Transverse colon (tissue), 4 donors: ENCODE measurements at regions not wholly inside any gene's neighbourhood (a gene's known extent, or its start where the extent isn't known, plus 50 kb on each side); places are given as distances from the start of the nearest gene placed in this dataset.

Experiments used
- DNase-seq: peaks from one replicate; pipeline ENCODE4 v3.0.0-alpha.2; 2019
- H3K27ac ChIP-seq, 4 donors: fragments of 200-600 bp; sonication (generic); 2 replicates each; pipeline ENCODE4 v1.5.1; 2016 to 2018; ENCODE audit warnings: inconsistent platforms in 4 of 4
- H3K27me3 ChIP-seq: fragments of 200-600 bp; sonication (generic); 2 replicates; pipeline ENCODE4 v1.5.1; 2017; ENCODE audit warnings: inconsistent platforms
- H3K36me3 ChIP-seq, 4 donors: fragments of 200-600 bp; sonication (generic); 2 replicates each; pipeline ENCODE4 v1.5.1; 2017 to 2019; ENCODE audit warnings: inconsistent platforms in 4 of 4
- H3K4me1 ChIP-seq, 4 donors: fragments of 200-600 bp; sonication (generic); 2 replicates each; pipeline ENCODE4 v1.5.1; 2017 to 2020; ENCODE audit warnings: inconsistent platforms in 4 of 4
- H3K4me3 ChIP-seq, 4 donors: fragments of 200-600 bp; sonication (generic); 1 replicate in 1 of 4; 2 replicates in 3 of 4; pipeline versions ENCODE4 v1.5.1 to v1.6.1; 2017 to 2019; ENCODE audit warnings: inconsistent platforms in 4 of 4
- H3K9me3 ChIP-seq, 2 donors: fragments of 200-600 bp; sonication (generic); 2 replicates each; pipeline ENCODE4 v1.5.1; 2017 to 2019; ENCODE audit warnings: inconsistent platforms in 2 of 2
- EP300 ChIP-seq: sonication (generic); formaldehyde crosslinking; IDR thresholded peaks from one replicate; pipeline ENCODE4 v1.6.1; 2017; ENCODE audit warnings: antibody characterized with exemption, low read depth
- POLR2A ChIP-seq: fragments of 450-650 bp; IDR thresholded peaks from one replicate; pipeline ENCODE4 v1.6.1; 2016; ENCODE audit warnings: antibody characterized with exemption, mild to moderate bottlenecking, moderate library complexity
- POLR2AphosphoS5 ChIP-seq, 3 donors: sonication (generic); formaldehyde crosslinking; IDR thresholded peaks; one replicate each; pipeline ENCODE4 v1.6.1; 2016; ENCODE audit warnings: antibody characterized with exemption in 3 of 3
- WGBS, 2 donors: methylation state at CpG; one replicate each; pipeline ENCODE4 v1.1.5; 2018; ENCODE audit warnings: low coverage in 1 of 2; 5-methylcytosine and 5-hydroxymethylcytosine counted together
- in situ Hi-C, 4 donors: fragments of 200-750 bp; cut with MboI; loops; one replicate each; pipeline versions ENCODE4 v1.15.0 to v1.15.1; 2017; ENCODE audit warnings: low sequenced_read_pairs in 3 of 4, low pct_ligation_motif_present in 1 of 4, low pct_unique_long_range_greater_than_20kb in 1 of 4
- intact Hi-C: fragments of 100-400 bp; cut with DNase I; formaldehyde crosslinking; loops from one replicate; pipeline ENCODE4 v1.15.1; 2023; ENCODE audit warnings: low total_unique reads
- TF ChIP-seq, protein P1 (sequence below), 5 experiments: fragments of 200-600 bp in 3 of 5; fragments of 450-650 bp in 2 of 5; sonication (generic) in 3 of 5; IDR thresholded peaks; 1 replicate in 2 of 5; 2 replicates in 3 of 5; pipeline ENCODE4 v1.5.1; 2016 to 2017; ENCODE audit warnings: antibody characterized with exemption in 5 of 5, inconsistent platforms in 3 of 5, mild to moderate bottlenecking in 2 of 5, moderate library complexity in 1 of 5

DNA sequence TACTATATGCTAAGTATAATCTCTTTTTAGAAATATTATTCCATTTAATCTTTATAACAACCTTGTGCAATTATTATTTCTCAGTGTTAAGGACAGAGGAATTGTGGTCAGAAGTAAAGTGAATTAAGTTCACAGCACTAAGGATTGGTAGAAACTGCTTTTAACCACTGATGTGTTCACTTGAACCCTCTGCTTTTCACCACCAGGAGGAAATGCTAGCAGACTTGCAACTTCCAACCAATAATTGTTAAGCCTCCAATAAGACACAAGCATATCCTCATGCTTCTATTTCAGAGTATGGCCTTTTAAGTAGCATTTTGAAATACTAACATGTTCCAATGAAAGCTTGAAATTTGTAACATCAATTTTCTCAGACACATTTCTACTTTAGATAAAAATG lies 527.4 kb downstream of the SI start:
- no peaks in the 10 kb centered on the region for H3K4me1 ChIP-seq
- DNase-seq, result no peak
- intact Hi-C loops (no loop called here), in situ Hi-C loops (no loop called here)
- no peak overlapping the region for H3K27ac ChIP-seq
- H3K4me3 ChIP-seq, result no peak overlapping the region
- H3K27me3 ChIP-seq, result no peaks in the 10 kb centered on the region
- H3K36me3 ChIP-seq, result no peaks in the 10 kb centered on the region
- TF ChIP-seq EP300 (no peak), POLR2AphosphoS5 (IDR thresholded peaks at IDR 0.05) (no peak), POLR2A (no peak)
- TF ChIP-seq, protein P1, sequence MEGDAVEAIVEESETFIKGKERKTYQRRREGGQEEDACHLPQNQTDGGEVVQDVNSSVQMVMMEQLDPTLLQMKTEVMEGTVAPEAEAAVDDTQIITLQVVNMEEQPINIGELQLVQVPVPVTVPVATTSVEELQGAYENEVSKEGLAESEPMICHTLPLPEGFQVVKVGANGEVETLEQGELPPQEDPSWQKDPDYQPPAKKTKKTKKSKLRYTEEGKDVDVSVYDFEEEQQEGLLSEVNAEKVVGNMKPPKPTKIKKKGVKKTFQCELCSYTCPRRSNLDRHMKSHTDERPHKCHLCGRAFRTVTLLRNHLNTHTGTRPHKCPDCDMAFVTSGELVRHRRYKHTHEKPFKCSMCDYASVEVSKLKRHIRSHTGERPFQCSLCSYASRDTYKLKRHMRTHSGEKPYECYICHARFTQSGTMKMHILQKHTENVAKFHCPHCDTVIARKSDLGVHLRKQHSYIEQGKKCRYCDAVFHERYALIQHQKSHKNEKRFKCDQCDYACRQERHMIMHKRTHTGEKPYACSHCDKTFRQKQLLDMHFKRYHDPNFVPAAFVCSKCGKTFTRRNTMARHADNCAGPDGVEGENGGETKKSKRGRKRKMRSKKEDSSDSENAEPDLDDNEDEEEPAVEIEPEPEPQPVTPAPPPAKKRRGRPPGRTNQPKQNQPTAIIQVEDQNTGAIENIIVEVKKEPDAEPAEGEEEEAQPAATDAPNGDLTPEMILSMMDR (IDR thresholded peaks at IDR 0.05), result no peak
- no peaks in the 10 kb centered on the region for H3K9me3 ChIP-seq

DNA sequence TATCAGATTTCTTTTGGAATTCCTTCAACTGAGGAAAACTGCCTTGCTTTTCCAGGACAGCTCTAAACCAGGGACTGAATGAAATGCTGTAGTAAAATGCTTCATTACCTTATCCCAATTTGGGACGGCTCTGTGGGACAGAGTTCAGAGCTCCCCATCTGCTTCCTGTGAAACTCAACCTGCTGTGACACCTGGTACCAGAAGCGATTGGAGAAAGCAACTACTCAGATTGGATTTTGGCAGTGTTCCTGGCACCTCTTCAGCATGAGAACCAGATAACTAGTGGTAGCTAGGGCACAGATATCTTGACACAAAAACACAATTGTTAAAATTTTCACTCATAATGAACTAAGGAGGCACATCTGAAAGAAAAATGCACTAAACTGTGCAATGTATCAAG lies 539.1 kb downstream of the SI start:
- no peaks in the 10 kb centered on the region for H3K36me3 ChIP-seq
- no peaks in the 10 kb centered on the region for H3K27me3 ChIP-seq
- TF ChIP-seq EP300, result no peak
- TF ChIP-seq POLR2A, result no peak
- TF ChIP-seq POLR2AphosphoS5 (IDR thresholded peaks at IDR 0.05), result no peak
- TF ChIP-seq, protein P1 (IDR thresholded peaks at IDR 0.05), result no peak
- WGBS, 2 donors, result 71% methylated on average over 2 of the region's 2 CpGs; no CpG with 5 or more reads in 1 of the 2 donors
- DNase-seq, result no peak
- H3K4me1 ChIP-seq, result no peaks in the 10 kb centered on the region
- no peaks in the 10 kb centered on the region for H3K9me3 ChIP-seq
- no peak overlapping the region for H3K4me3 ChIP-seq
- no peak overlapping the region for H3K27ac ChIP-seq
- in situ Hi-C loops (no loop called here), intact Hi-C loops (no loop called here)

DNA sequence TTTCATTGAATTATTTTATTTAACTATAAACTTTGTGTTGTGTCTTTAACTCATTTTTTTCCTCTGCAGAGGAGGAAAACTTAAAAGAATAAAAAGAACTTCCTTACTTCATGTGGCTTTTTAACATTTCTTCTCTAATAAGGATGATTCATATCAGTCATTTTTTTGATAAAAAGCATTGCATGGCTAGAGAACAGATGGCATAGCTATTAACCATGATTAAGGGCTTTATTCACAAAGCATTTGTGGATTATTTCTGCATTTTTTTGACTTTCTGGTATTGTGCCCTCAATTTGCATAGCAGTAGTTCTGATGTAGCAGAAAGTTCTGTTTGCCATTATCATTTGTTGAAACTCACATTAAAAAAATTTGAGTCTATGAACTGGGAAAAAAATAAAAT lies 540.8 kb downstream of the SI start:
- intact Hi-C loops, result no loop called here

DNA sequence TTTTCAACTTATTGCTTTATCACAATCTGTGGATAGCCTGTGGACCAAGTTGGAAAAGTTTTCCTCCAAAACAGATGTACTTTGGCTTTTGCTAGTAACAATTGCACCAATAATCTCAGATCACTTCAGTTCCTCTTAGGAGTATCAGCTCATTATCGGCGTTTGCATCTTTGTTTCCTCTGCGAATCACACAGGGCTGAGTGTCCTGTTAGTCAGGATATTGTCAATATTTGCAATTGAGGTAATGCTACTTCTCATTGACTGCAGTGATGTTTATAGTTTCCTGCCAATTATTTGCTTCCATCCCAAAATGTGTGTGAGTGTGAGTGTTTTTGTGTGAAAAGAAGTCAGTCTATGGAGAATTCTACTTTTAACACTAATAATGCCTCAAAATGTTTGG lies 545.0 kb downstream of the SI start:
- 77 to 85% methylated on average over 3 of the region's 3 CpGs for WGBS, 2 donors
- DNase-seq, result no peak
- no peaks in the 10 kb centered on the region for H3K9me3 ChIP-seq
- intact Hi-C loops (no loop called here), in situ Hi-C loops (no loop called here)
- TF ChIP-seq EP300 (no peak), POLR2A (no peak), POLR2AphosphoS5 (IDR thresholded peaks at IDR 0.05) (no peak)
- TF ChIP-seq, protein P1 (IDR thresholded peaks at IDR 0.05), result no peak
- H3K4me1 ChIP-seq, result no peaks in the 10 kb centered on the region
- no peaks in the 10 kb centered on the region for H3K36me3 ChIP-seq
- H3K27ac ChIP-seq, result no peak overlapping the region
- no peak overlapping the region for H3K4me3 ChIP-seq
- H3K27me3 ChIP-seq, result no peaks in the 10 kb centered on the region

More for the DNA sequence above, 540.8 kb downstream of the SI start:
- Histone ChIP-seq H3K36me3 (no peaks in the 10 kb centered on the region), H3K4me1 (no peaks in the 10 kb centered on the region), H3K27me3 (no peaks in the 10 kb centered on the region), H3K4me3 (no peak overlapping the region), H3K27ac (no peak overlapping the region), H3K9me3 (no peaks in the 10 kb centered on the region)
- DNase-seq, result no peak
- in situ Hi-C loops, result no loop called here
- TF ChIP-seq EP300 (no peak), POLR2AphosphoS5 (IDR thresholded peaks at IDR 0.05) (no peak), POLR2A (no peak)
- TF ChIP-seq, protein P1 (IDR thresholded peaks at IDR 0.05), result no peak
